ENCODE measurements at regions not wholly inside any gene's neighbourhood (a gene's known extent, or its start where the extent isn't known, plus 50 kb on each side); places are given as distances from the start of the nearest gene placed in this dataset.
"Not testable (repeated sequence)": the region's sequence is repeated elsewhere in the genome, so short reads cannot be mapped to it uniquely, and the experiment has no call there.

DNA sequence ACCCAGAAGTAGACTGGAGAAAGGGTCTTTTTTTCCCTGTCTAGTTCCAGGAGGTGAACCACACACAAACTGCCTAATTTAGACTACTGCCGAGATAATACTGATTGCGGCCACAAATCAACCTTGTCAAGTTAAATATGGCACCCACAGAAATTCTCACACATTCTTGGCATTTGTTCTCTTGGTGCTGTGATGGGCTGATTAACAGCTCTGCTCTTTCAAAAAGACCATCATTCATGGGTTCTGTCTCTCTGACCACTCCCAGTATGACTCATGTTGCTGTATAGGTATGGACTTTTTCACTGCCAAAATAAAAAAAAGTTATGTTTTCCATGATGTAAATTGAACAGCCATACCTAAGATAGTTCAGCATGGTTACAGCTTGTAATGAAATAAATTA lies 1003.5 kb upstream of the LCORL start:
- no peak overlapping the region for H3K27ac ChIP-seq
- WGBS, 2 donors (ENCODE audit: low coverage in 1 of 2), result 74 to 79% methylated on average over 2 of the region's 2 CpGs
- H3K9me3 ChIP-seq, result no peaks in the 10 kb centered on the region
- H3K4me1 ChIP-seq, result peaks cover 0 to 12% (median 6%) of the 10 kb centered on the region in 3 donors
- TF ChIP-seq EP300 (IDR thresholded peaks at IDR 0.05), result no peak
- TF ChIP-seq POLR2AphosphoS5 (IDR thresholded peaks at IDR 0.05), result no peak
- TF ChIP-seq, protein P1, sequence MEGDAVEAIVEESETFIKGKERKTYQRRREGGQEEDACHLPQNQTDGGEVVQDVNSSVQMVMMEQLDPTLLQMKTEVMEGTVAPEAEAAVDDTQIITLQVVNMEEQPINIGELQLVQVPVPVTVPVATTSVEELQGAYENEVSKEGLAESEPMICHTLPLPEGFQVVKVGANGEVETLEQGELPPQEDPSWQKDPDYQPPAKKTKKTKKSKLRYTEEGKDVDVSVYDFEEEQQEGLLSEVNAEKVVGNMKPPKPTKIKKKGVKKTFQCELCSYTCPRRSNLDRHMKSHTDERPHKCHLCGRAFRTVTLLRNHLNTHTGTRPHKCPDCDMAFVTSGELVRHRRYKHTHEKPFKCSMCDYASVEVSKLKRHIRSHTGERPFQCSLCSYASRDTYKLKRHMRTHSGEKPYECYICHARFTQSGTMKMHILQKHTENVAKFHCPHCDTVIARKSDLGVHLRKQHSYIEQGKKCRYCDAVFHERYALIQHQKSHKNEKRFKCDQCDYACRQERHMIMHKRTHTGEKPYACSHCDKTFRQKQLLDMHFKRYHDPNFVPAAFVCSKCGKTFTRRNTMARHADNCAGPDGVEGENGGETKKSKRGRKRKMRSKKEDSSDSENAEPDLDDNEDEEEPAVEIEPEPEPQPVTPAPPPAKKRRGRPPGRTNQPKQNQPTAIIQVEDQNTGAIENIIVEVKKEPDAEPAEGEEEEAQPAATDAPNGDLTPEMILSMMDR (IDR thresholded peaks at IDR 0.05), result no peak
- TF ChIP-seq POLR2A (IDR thresholded peaks at IDR 0.05), result no peak
- H3K36me3 ChIP-seq, result no peaks in the 10 kb centered on the region
- ATAC-seq, result no peak
- H3K27me3 ChIP-seq, result no peaks in the 10 kb centered on the region
- no peak overlapping the region for H3K4me3 ChIP-seq

GRCh38 chr4:19024047-19024446 lies 1002.5 kb upstream of the LCORL start:
- no peaks in the 10 kb centered on the region for H3K36me3 ChIP-seq
- H3K4me1 ChIP-seq, result peaks cover 0 to 10% (median 6%) of the 10 kb centered on the region in 3 donors
- no peak overlapping the region for H3K4me3 ChIP-seq
- ATAC-seq, result no peak
- no peaks in the 10 kb centered on the region for H3K27me3 ChIP-seq
- no peaks in the 10 kb centered on the region for H3K9me3 ChIP-seq
- H3K27ac ChIP-seq, result no peak overlapping the region
- WGBS, 2 donors (ENCODE audit: low coverage in 1 of 2), result 90 to 96% methylated on average over 5 to 8 of the region's 8 CpGs
- no peak for TF ChIP-seq POLR2A (IDR thresholded peaks at IDR 0.05)
- no peak for TF ChIP-seq POLR2AphosphoS5 (IDR thresholded peaks at IDR 0.05)
- no peak for TF ChIP-seq EP300 (IDR thresholded peaks at IDR 0.05)
- TF ChIP-seq, protein P1 (IDR thresholded peaks at IDR 0.05), result no peak

DNA sequence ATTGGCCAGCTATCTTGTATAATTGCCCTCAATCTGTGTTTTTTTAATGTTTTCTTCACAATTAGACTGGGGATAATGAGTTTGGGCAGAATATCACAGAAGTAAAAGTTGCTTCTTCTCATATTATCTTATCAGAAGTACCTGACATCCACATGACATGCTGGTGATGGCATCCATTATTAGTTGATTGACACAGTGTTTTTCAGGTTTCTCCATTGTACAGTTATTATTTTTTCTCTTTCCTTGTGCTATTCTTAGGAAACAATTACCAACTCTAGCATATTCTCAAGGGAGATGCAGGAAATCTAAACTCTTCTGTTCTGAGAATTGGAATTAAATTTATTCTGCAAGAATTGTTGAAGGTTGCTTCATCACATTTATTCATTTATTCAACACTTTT lies 1000.1 kb upstream of the LCORL start:
- Histone ChIP-seq H3K4me1 (peaks cover 0 to 7% (median 6%) of the 10 kb centered on the region in 3 donors), H3K27me3 (no peaks in the 10 kb centered on the region), H3K9me3 (no peaks in the 10 kb centered on the region), H3K36me3 (no peaks in the 10 kb centered on the region), H3K4me3 (no peak overlapping the region), H3K27ac (no peak overlapping the region)
- no peak for ATAC-seq
- TF ChIP-seq POLR2A (IDR thresholded peaks at IDR 0.05) (no peak), POLR2AphosphoS5 (IDR thresholded peaks at IDR 0.05) (no peak), EP300 (IDR thresholded peaks at IDR 0.05) (no peak)
- TF ChIP-seq, protein P1 (IDR thresholded peaks at IDR 0.05), result no peak

GRCh38 chr4:19016550-19016949 lies 995.0 kb upstream of the LCORL start:
- H3K36me3 ChIP-seq, H3K9me3 ChIP-seq, H3K27me3 ChIP-seq, H3K4me1 ChIP-seq, H3K4me3 ChIP-seq, H3K27ac ChIP-seq, ATAC-seq: not testable (repeated sequence)
- WGBS, 2 donors (ENCODE audit: low coverage in 1 of 2), result 80 to 97% methylated on average over 1 to 11 of the region's 11 CpGs

- Histone ChIP-seq H3K4me3 (no peak overlapping the region), H3K27ac (no peak overlapping the region), H3K4me1 (no peaks in the 10 kb centered on the region), H3K9me3 (no peaks in the 10 kb centered on the region), H3K27me3 (no peaks in the 10 kb centered on the region), H3K36me3 (no peaks in the 10 kb centered on the region)
- TF ChIP-seq, protein P1 (IDR thresholded peaks at IDR 0.05), result no peak
- TF ChIP-seq POLR2A (IDR thresholded peaks at IDR 0.05) (no peak), POLR2AphosphoS5 (IDR thresholded peaks at IDR 0.05) (no peak), EP300 (IDR thresholded peaks at IDR 0.05) (no peak)
- no peak for ATAC-seq
Observed at GRCh38 chr4:19014594-19014993, 993.0 kb upstream of the LCORL start.

GRCh38 chr4:19010761-19011160 lies 989.2 kb upstream of the LCORL start:
- Histone ChIP-seq H3K36me3 (no peaks in the 10 kb centered on the region), H3K4me1 (no peaks in the 10 kb centered on the region), H3K9me3 (no peaks in the 10 kb centered on the region), H3K27me3 (no peaks in the 10 kb centered on the region), H3K4me3 (no peak overlapping the region), H3K27ac (no peak overlapping the region)
- WGBS, 2 donors (ENCODE audit: low coverage in 1 of 2), result 0 to 63% methylated on average over 2 of the region's 3 CpGs
- no peak for ATAC-seq
- TF ChIP-seq POLR2AphosphoS5 (IDR thresholded peaks at IDR 0.05) (no peak), POLR2A (IDR thresholded peaks at IDR 0.05) (no peak), EP300 (IDR thresholded peaks at IDR 0.05) (no peak)
- TF ChIP-seq, protein P1 (IDR thresholded peaks at IDR 0.05), result no peak
